ENCODE measurements at regions not wholly inside any gene's neighbourhood (a gene's known extent, or its start where the extent isn't known, plus 50 kb on each side); places are given as distances from the start of the nearest gene placed in this dataset.
A peak's percentile ranks its signal among the peaks of the same experiment; 100 is the strongest.

DNA sequence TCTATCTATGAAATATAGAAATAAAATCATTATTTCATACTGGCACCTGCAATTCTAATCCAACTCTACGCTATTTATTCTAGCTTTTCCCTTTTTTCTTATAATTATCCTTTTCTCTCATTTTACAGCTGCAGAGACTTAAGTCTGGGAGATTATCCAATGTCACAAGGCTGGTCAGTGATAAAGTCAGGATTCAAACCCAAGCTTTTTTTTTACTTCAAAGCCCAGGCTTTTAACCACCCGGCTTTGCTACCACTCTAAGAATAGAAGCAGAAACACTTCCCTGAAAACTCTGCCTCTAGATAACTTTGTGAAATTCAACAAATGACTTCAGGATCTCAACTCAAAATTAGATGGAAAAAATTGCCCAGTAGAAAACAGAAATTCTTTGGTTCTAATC, 552.5 kb downstream of the IPMK start:
- no peak overlapping the region for H3K4me3 Mint-ChIP-seq (ENCODE audit: unreplicated experiment)
- no peak overlapping the region for H3K27ac Mint-ChIP-seq (ENCODE audit: unreplicated experiment)
- TF ChIP-seq, protein P1, sequence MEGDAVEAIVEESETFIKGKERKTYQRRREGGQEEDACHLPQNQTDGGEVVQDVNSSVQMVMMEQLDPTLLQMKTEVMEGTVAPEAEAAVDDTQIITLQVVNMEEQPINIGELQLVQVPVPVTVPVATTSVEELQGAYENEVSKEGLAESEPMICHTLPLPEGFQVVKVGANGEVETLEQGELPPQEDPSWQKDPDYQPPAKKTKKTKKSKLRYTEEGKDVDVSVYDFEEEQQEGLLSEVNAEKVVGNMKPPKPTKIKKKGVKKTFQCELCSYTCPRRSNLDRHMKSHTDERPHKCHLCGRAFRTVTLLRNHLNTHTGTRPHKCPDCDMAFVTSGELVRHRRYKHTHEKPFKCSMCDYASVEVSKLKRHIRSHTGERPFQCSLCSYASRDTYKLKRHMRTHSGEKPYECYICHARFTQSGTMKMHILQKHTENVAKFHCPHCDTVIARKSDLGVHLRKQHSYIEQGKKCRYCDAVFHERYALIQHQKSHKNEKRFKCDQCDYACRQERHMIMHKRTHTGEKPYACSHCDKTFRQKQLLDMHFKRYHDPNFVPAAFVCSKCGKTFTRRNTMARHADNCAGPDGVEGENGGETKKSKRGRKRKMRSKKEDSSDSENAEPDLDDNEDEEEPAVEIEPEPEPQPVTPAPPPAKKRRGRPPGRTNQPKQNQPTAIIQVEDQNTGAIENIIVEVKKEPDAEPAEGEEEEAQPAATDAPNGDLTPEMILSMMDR (IDR thresholded peaks at IDR 0.05), result no peak
- peaks cover 4% of the 10 kb centered on the region for H3K27me3 Mint-ChIP-seq (ENCODE audit: unreplicated experiment)
- H3K4me1 Mint-ChIP-seq (ENCODE audit: unreplicated experiment), result peaks cover 23% of the 10 kb centered on the region
- peaks cover 18% of the 10 kb centered on the region for H3K9me3 Mint-ChIP-seq (ENCODE audit: unreplicated experiment)
- DNase-seq (ENCODE audit: extremely low spot score, unreplicated experiment), result no peak
- H3K36me3 Mint-ChIP-seq (ENCODE audit: unreplicated experiment), result peaks cover 8% of the 10 kb centered on the region

DNA sequence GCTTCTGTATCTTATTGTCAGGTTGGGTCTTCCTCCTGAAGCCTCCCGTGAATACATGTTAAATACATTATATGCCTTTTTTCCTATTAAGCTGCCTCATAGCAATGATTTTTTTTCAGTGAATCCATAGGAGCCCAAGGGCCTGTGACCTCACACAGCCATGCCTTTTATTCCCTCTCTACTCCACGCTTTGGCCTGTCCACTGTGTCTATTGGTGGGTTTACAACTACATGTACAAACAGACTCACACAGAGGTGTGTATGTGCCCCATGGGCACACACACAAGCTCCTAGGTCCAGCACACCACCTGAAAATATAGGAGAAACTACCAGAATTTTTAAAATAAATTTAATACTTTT, 560.4 kb downstream of the IPMK start:
- no peaks in the 10 kb centered on the region for H3K9me3 Mint-ChIP-seq (ENCODE audit: unreplicated experiment)
- peaks cover 16% of the 10 kb centered on the region for H3K4me1 Mint-ChIP-seq (ENCODE audit: unreplicated experiment)
- no peak for DNase-seq (ENCODE audit: extremely low spot score, unreplicated experiment)
- no peak overlapping the region for H3K27ac Mint-ChIP-seq (ENCODE audit: unreplicated experiment)
- no peaks in the 10 kb centered on the region for H3K27me3 Mint-ChIP-seq (ENCODE audit: unreplicated experiment)
- H3K4me3 Mint-ChIP-seq (ENCODE audit: unreplicated experiment), result no peak overlapping the region
- H3K36me3 Mint-ChIP-seq (ENCODE audit: unreplicated experiment), result no peaks in the 10 kb centered on the region
- TF ChIP-seq, protein P1 (IDR thresholded peaks at IDR 0.05), result no peak

DNA sequence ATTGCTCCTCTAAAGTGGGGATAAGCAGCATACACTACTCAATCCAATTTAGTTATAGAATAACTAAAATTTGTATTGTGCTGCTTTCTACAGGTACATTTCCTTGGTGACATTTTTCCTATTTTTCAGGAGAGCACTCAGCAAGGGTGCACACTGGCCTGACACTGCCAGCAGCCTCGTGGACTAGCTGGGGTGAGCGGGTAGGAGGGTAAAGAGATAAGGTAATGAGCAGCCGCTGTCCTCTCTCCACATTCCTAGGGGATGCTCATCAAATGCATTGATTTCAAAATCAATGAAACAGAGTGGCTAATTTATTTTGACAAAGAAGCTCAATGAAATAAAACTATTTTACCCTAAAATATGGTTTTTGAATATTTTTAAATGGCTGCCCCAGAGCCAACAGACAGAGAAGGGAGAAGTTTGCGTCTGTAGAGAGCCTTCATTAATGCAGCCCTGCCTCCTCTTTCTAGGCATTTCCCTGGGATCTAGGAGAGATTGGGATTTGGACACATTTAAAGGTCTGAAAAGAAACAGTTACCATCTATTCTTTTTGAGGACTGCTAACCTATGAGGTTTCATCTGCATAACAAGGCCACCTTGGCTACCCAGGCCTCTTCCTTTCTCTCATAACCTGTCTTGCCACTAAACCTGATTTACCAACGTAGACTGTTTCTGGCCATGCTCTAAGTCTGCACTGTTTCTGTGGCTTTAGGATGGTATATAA, 561.0 kb downstream of the IPMK start:
- Mint-ChIP-seq H3K4me3 (ENCODE audit: unreplicated experiment) (no peak overlapping the region), H3K27ac (ENCODE audit: unreplicated experiment) (no peak overlapping the region), H3K36me3 (ENCODE audit: unreplicated experiment) (no peaks in the 10 kb centered on the region), H3K9me3 (ENCODE audit: unreplicated experiment) (peaks cover 1% of the 10 kb centered on the region), H3K27me3 (ENCODE audit: unreplicated experiment) (no peaks in the 10 kb centered on the region), H3K4me1 (ENCODE audit: unreplicated experiment) (peaks cover 16% of the 10 kb centered on the region)
- no peak for DNase-seq (ENCODE audit: extremely low spot score, unreplicated experiment)
- TF ChIP-seq, protein P1 (IDR thresholded peaks at IDR 0.05), result no peak

DNA sequence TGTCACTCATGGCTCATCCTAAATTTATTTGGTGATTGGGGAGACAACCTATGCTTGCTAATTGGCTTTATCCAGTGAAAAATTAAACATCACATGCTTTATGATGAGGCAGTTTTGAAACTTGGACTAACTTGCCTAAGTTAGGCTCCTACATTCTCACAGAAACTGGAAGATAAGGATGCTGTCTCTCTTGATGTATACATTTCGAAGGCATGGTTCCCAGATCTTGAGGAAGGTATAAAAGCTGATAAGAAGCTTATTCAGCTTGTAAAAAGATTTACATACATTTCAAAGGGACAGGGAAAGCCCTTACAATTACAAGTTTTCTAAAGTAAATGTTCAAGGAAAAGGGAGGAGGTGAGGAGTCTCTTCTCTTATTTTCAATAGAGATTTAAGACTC, 561.7 kb downstream of the IPMK start:
- Mint-ChIP-seq H3K4me1 (ENCODE audit: unreplicated experiment) (peaks cover 21% of the 10 kb centered on the region), H3K27me3 (ENCODE audit: unreplicated experiment) (no peaks in the 10 kb centered on the region), H3K36me3 (ENCODE audit: unreplicated experiment) (peaks cover 1% of the 10 kb centered on the region), H3K27ac (ENCODE audit: unreplicated experiment) (no peak overlapping the region), H3K9me3 (ENCODE audit: unreplicated experiment) (peaks cover 8% of the 10 kb centered on the region), H3K4me3 (ENCODE audit: unreplicated experiment) (no peak overlapping the region)
- DNase-seq (ENCODE audit: extremely low spot score, unreplicated experiment), result no peak
- TF ChIP-seq, protein P1 (IDR thresholded peaks at IDR 0.05), result no peak

DNA sequence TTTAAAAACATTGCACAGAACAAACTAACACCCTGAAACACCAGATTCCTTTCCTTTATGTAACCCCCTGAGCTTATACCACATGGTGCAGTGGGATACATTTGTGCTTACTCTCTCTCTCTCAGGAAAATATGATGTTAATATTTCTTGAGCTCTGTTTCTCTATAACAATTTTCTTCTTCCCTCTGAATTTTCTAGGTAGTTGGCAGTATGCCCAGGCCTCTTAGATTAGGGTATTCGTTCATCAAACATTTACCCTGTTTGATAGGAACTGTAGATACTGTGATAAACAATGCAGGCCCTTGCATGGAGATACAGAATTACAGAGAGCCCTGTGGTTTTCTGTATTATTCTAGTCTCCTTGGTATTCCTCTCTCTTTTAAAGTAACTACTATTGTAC, 567.8 kb downstream of the IPMK start:
- H3K4me1 Mint-ChIP-seq (ENCODE audit: unreplicated experiment), result peaks cover 73% of the 10 kb centered on the region
- DNase-seq (ENCODE audit: extremely low spot score, unreplicated experiment), result no peak
- H3K27ac Mint-ChIP-seq (ENCODE audit: unreplicated experiment), result peak overlapping the region; percentile 95
- TF ChIP-seq, protein P1 (IDR thresholded peaks at IDR 0.05), result no peak
- H3K9me3 Mint-ChIP-seq (ENCODE audit: unreplicated experiment), result peaks cover 9% of the 10 kb centered on the region
- H3K27me3 Mint-ChIP-seq (ENCODE audit: unreplicated experiment), result no peaks in the 10 kb centered on the region
- H3K4me3 Mint-ChIP-seq (ENCODE audit: unreplicated experiment), result no peak overlapping the region
- H3K36me3 Mint-ChIP-seq (ENCODE audit: unreplicated experiment), result peaks cover 1% of the 10 kb centered on the region

Data from osteocyte (in vitro differentiated cells).